ENCODE measurements at regions not wholly inside any gene's neighbourhood (a gene's known extent, or its start where the extent isn't known, plus 50 kb on each side); places are given as distances from the start of the nearest gene placed in this dataset.

- no peaks in the 10 kb centered on the region for H3K36me3 Mint-ChIP-seq (ENCODE audit: low read depth)
- DNase-seq (ENCODE audit: low spot score) (no peak), ATAC-seq (no peak)
- Histone ChIP-seq H3K9me2 (ENCODE audit: insufficient read depth) (peaks cover 4% of the 10 kb centered on the region; the same call in 1 of the 2 replicates), H3K27me3 (ENCODE audit: insufficient read depth) (no peaks in the 10 kb centered on the region), H3K4me2 (no peak overlapping the region), H3K79me2 (replicated peaks; ENCODE audit: insufficient read depth) (no peaks in the 10 kb centered on the region), H3K36me3 (ENCODE audit: insufficient read depth) (no peaks in the 10 kb centered on the region), H3K4me1 (ENCODE audit: insufficient read depth) (no peaks in the 10 kb centered on the region), H3K27ac (ENCODE audit: low read depth) (no peak overlapping the region), H4K20me1 (replicated peaks; ENCODE audit: insufficient read depth) (no peaks in the 10 kb centered on the region), H3F3A (replicated peaks; ENCODE audit: low read depth) (no peaks in the 10 kb centered on the region), H3K4me3 (no peak overlapping the region), H2AFZ (no peak overlapping the region)
- no peaks in the 10 kb centered on the region for H3K9me3 Mint-ChIP-seq
- H3K27me3 Mint-ChIP-seq (ENCODE audit: insufficient read depth, low read depth, poor library complexity) = no peaks in the 10 kb centered on the region
- H3K4me3 Mint-ChIP-seq = no peak overlapping the region
- TF ChIP-seq POLR2AphosphoS5 (IDR thresholded peaks at IDR 0.05; ENCODE audit: low read depth) = no peak
- TF ChIP-seq EZH2 (IDR thresholded peaks at IDR 0.05; ENCODE audit: low read depth, unreplicated experiment) = no peak
- no peak for TF ChIP-seq ZNF331 (CRISPR knock-in tag; IDR thresholded peaks at IDR 0.05; ENCODE audit: low read depth)
- no peak for TF ChIP-seq ETS1 (IDR thresholded peaks at IDR 0.05)
- no peak for TF ChIP-seq ZNF462 (CRISPR knock-in tag; IDR thresholded peaks at IDR 0.05)
- no peak for TF ChIP-seq CREB1 (CRISPR knock-in tag; IDR thresholded peaks at IDR 0.05; ENCODE audit: low read depth)
- TF ChIP-seq ZNF114 (CRISPR knock-in tag; IDR thresholded peaks at IDR 0.05) = no peak
- TF ChIP-seq JUNB (IDR thresholded peaks at IDR 0.05; ENCODE audit: unreplicated experiment) = no peak
- TF ChIP-seq, protein P1, sequence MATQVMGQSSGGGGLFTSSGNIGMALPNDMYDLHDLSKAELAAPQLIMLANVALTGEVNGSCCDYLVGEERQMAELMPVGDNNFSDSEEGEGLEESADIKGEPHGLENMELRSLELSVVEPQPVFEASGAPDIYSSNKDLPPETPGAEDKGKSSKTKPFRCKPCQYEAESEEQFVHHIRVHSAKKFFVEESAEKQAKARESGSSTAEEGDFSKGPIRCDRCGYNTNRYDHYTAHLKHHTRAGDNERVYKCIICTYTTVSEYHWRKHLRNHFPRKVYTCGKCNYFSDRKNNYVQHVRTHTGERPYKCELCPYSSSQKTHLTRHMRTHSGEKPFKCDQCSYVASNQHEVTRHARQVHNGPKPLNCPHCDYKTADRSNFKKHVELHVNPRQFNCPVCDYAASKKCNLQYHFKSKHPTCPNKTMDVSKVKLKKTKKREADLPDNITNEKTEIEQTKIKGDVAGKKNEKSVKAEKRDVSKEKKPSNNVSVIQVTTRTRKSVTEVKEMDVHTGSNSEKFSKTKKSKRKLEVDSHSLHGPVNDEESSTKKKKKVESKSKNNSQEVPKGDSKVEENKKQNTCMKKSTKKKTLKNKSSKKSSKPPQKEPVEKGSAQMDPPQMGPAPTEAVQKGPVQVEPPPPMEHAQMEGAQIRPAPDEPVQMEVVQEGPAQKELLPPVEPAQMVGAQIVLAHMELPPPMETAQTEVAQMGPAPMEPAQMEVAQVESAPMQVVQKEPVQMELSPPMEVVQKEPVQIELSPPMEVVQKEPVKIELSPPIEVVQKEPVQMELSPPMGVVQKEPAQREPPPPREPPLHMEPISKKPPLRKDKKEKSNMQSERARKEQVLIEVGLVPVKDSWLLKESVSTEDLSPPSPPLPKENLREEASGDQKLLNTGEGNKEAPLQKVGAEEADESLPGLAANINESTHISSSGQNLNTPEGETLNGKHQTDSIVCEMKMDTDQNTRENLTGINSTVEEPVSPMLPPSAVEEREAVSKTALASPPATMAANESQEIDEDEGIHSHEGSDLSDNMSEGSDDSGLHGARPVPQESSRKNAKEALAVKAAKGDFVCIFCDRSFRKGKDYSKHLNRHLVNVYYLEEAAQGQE (IDR thresholded peaks at IDR 0.05; ENCODE audit: unreplicated experiment) = no peak
- no peak overlapping the region for H3K27ac Mint-ChIP-seq
- no peaks in the 10 kb centered on the region for H3K4me1 Mint-ChIP-seq
Observed at GRCh38 chr13:82070416-82070815, 1729.5 kb upstream of the SPRY2 start.
